Caco-2 (cell line): ENCODE measurements at regions not wholly inside any gene's neighbourhood (a gene's known extent, or its start where the extent isn't known, plus 50 kb on each side); places are given as distances from the start of the nearest gene placed in this dataset.

Experiments used
- BruUV-seq: library from RNA; stranded (reverse); fragments of 400-500 nt; replicated peaks from 2 replicates; lab custom pipeline; 2021; lab: Mats Ljungman, UMichigan
- CTCF ChIA-PET: fragments of 300-600 bp; sonication (Branson Sonifier 250); formaldehyde crosslinking; loops from one replicate; lab custom pipeline; 2022; ENCODE audit warnings: antibody characterized with exemption; lab: Charles Lee
- POLR2A ChIA-PET: fragments of 300-600 bp; sonication (Branson Sonifier 250); formaldehyde crosslinking; loops from one replicate; lab custom pipeline; 2022; ENCODE audit warnings: antibody characterized with exemption; lab: Charles Lee
- DNase-seq, 2 experiments: peaks; one replicate each; pipeline versions ENCODE4 v3.0.0 to v3.0.0-alpha.2; 2020 to 2022
- H3K27me3 ChIP-seq: replicated peaks from 2 replicates; pipeline ENCODE4 v1.6.0; 2011; ENCODE audit warnings: low read length; ENCODE audit not compliant: control insufficient read depth, insufficient read depth
- H3K36me3 ChIP-seq: 2 replicates; pipeline ENCODE4 v1.5.1; 2011; ENCODE audit warnings: low read length; ENCODE audit not compliant: control insufficient read depth, insufficient read depth
- H3K4me1 ChIP-seq: fragments of 250-450 bp; sonication (Bioruptor Pico); 2 replicates; pipeline ENCODE4 v1.5.1; 2020; ENCODE audit warnings: mild to moderate bottlenecking
- H3K4me3 ChIP-seq: 2 replicates; pipeline ENCODE4 v1.5.1; 2011; ENCODE audit warnings: low read depth, mild to moderate bottlenecking, control low read depth, low read length
- H3K9me3 ChIP-seq: fragments of 250-450 bp; sonication (Bioruptor Pico); 2 replicates; pipeline ENCODE4 v1.5.1; 2020; ENCODE audit warnings: mild to moderate bottlenecking, moderate library complexity
- H3K27ac Mint-ChIP-seq: one replicate; pipeline ENCODE4 v1.8.0; 2022; ENCODE audit warnings: mixed read lengths; ENCODE audit not compliant: unreplicated experiment
- H3K27me3 Mint-ChIP-seq: one replicate; pipeline ENCODE4 v1.8.0; 2022; ENCODE audit warnings: mixed read lengths; ENCODE audit not compliant: insufficient read depth, unreplicated experiment
- H3K36me3 Mint-ChIP-seq: one replicate; pipeline ENCODE4 v1.8.0; 2022; ENCODE audit warnings: mild to moderate bottlenecking, mixed read lengths; ENCODE audit not compliant: insufficient read depth, unreplicated experiment
- H3K4me1 Mint-ChIP-seq: one replicate; pipeline ENCODE4 v1.8.0; 2022; ENCODE audit warnings: low read depth, mixed read lengths; ENCODE audit not compliant: unreplicated experiment
- H3K4me3 Mint-ChIP-seq: one replicate; pipeline ENCODE4 v1.8.0; 2022; ENCODE audit warnings: mild to moderate bottlenecking, moderate library complexity, mixed read lengths; ENCODE audit not compliant: unreplicated experiment
- H3K9me3 Mint-ChIP-seq: one replicate; pipeline ENCODE4 v1.8.0; 2022; ENCODE audit warnings: mixed read lengths; ENCODE audit not compliant: unreplicated experiment
- CTCF ChIP-seq, 2 experiments: fragments of 200-600 bp in 1 of 2; IDR thresholded peaks; 1 replicate in 1 of 2; 2 replicates in 1 of 2; pipeline versions ENCODE4 v1.5.1 to v1.8.0; 2011 to 2022; ENCODE audit warnings: antibody characterized with exemption in 1 of 2, control low read depth in 1 of 2, inconsistent platforms in 1 of 2, low read depth in 1 of 2, low read length in 1 of 2, mild to moderate bottlenecking in 1 of 2, moderate library complexity in 1 of 2; ENCODE audit not compliant: insufficient read depth in 1 of 2, severe bottlenecking in 1 of 2, unreplicated experiment in 1 of 2
- intact Hi-C: fragments of 100-400 bp; cut with micrococcal nuclease; formaldehyde crosslinking; loops from one replicate; pipeline ENCODE4 v1.10.0; 2022; ENCODE audit not compliant: unreplicated experiment

- CTCF ChIA-PET: no interaction called here
- no TSS peak for BruUV-seq
- H3K27me3 Mint-ChIP-seq: peaks cover 21% of the 10 kb centered on the region
These were observed 247.9 kb upstream of the KIRREL3 start for GRCh38 chr11:127248476-127248875.

GRCh38 chr11:127247261-127247851 is 246.8 kb upstream of the KIRREL3 start:
- H3K9me3 Mint-ChIP-seq: no peaks in the 10 kb centered on the region

More at GRCh38 chr11:127248476-127248875, 247.9 kb upstream of the KIRREL3 start:
- no peak for DNase-seq
- H3K9me3 ChIP-seq: no peaks in the 10 kb centered on the region
- no peaks in the 10 kb centered on the region for H3K4me1 ChIP-seq
- no peaks in the 10 kb centered on the region for H3K36me3 Mint-ChIP-seq
- no peaks in the 10 kb centered on the region for H3K4me1 Mint-ChIP-seq
- intact Hi-C loops: no loop called here
- no peaks in the 10 kb centered on the region for H3K27me3 ChIP-seq
- no peak for TF ChIP-seq CTCF (IDR thresholded peaks at IDR 0.05; ENCODE audit: insufficient read depth in 1 of 2, low read depth in 1 of 2, low read length in 1 of 2, severe bottlenecking in 1 of 2, unreplicated experiment in 1 of 2)
- POLR2A ChIA-PET: no interaction called here
- no peaks in the 10 kb centered on the region for H3K9me3 Mint-ChIP-seq
- H3K4me3 ChIP-seq: no peak overlapping the region
- no peak overlapping the region for H3K4me3 Mint-ChIP-seq
- H3K27ac Mint-ChIP-seq: no peak overlapping the region
- no peaks in the 10 kb centered on the region for H3K36me3 ChIP-seq

GRCh38 chr11:127242676-127243075 is 242.1 kb upstream of the KIRREL3 start:
- Histone ChIP-seq H3K4me1 (no peaks in the 10 kb centered on the region), H3K9me3 (no peaks in the 10 kb centered on the region), H3K36me3 (no peaks in the 10 kb centered on the region), H3K27me3 (no peaks in the 10 kb centered on the region), H3K4me3 (no peak overlapping the region)
- BruUV-seq: no TSS peak
- TF ChIP-seq CTCF (IDR thresholded peaks at IDR 0.05; ENCODE audit: insufficient read depth in 1 of 2, low read depth in 1 of 2, low read length in 1 of 2, severe bottlenecking in 1 of 2, unreplicated experiment in 1 of 2): no peak
- no peak overlapping the region for H3K4me3 Mint-ChIP-seq
- H3K4me1 Mint-ChIP-seq: no peaks in the 10 kb centered on the region
- no peaks in the 10 kb centered on the region for H3K36me3 Mint-ChIP-seq
- CTCF ChIA-PET: no interaction called here
- H3K27me3 Mint-ChIP-seq: peaks cover 33% of the 10 kb centered on the region
- POLR2A ChIA-PET: no interaction called here
- DNase-seq: no peak
- no peaks in the 10 kb centered on the region for H3K9me3 Mint-ChIP-seq
- intact Hi-C loops: no loop called here
- no peak overlapping the region for H3K27ac Mint-ChIP-seq

More at GRCh38 chr11:127247261-127247851, 246.8 kb upstream of the KIRREL3 start:
- Histone ChIP-seq H3K4me3 (no peak overlapping the region), H3K9me3 (no peaks in the 10 kb centered on the region), H3K4me1 (no peaks in the 10 kb centered on the region), H3K27me3 (no peaks in the 10 kb centered on the region), H3K36me3 (no peaks in the 10 kb centered on the region)
- no peak for DNase-seq
- no TSS peak for BruUV-seq
- CTCF ChIA-PET: no interaction called here
- no peak overlapping the region for H3K27ac Mint-ChIP-seq
- POLR2A ChIA-PET: no interaction called here
- H3K36me3 Mint-ChIP-seq: no peaks in the 10 kb centered on the region
- intact Hi-C loops: no loop called here
- H3K4me3 Mint-ChIP-seq: no peak overlapping the region
- H3K27me3 Mint-ChIP-seq: peaks cover 26% of the 10 kb centered on the region
- no peaks in the 10 kb centered on the region for H3K4me1 Mint-ChIP-seq
- no peak for TF ChIP-seq CTCF (IDR thresholded peaks at IDR 0.05; ENCODE audit: insufficient read depth in 1 of 2, low read depth in 1 of 2, low read length in 1 of 2, severe bottlenecking in 1 of 2, unreplicated experiment in 1 of 2)
